Right hindlimb (tissue), 1 donor: ENCODE measurements at regions not wholly inside any gene's neighbourhood (a gene's known extent, or its start where the extent isn't known, plus 50 kb on each side); places are given as distances from the start of the nearest gene placed in this dataset.
"Not testable (repeated sequence)": the region's sequence is repeated elsewhere in the genome, so short reads cannot be mapped to it uniquely, and the experiment has no call there.

Experiments used
- DNase-seq: peaks from one replicate; pipeline ENCODE4 v3.0.0-alpha.2; 2018

GRCh38 chr6:58117162-58117561 is 799.7 kb downstream of the PRIM2 start:
- not testable (repeated sequence) for DNase-seq

GRCh38 chr6:58121616-58122015 is 804.2 kb downstream of the PRIM2 start:
- not testable (repeated sequence) for DNase-seq

DNA sequence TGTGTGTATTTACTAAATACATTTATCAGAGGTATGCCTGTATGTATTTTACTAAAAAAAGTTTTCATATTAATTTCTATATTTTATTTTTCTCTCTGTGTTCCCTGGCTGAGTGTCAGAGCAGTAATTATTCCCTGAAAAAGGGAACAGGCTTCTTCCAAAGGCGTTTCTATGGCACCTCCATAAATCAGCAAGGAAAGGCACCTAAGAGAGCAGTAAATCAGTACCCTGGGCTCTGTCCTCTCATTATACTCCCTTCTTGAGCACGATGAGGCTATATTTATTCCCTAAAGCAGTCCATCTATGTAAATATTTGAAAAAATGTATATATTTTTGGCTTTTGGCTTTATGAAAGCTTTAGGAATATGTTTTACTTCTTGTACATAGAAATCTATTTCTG is 806.3 kb downstream of the PRIM2 start:
- DNase-seq: not testable (repeated sequence)

- DNase-seq: not testable (repeated sequence)
Observed at GRCh38 chr6:58128549-58128948, 811.1 kb downstream of the PRIM2 start.

DNA sequence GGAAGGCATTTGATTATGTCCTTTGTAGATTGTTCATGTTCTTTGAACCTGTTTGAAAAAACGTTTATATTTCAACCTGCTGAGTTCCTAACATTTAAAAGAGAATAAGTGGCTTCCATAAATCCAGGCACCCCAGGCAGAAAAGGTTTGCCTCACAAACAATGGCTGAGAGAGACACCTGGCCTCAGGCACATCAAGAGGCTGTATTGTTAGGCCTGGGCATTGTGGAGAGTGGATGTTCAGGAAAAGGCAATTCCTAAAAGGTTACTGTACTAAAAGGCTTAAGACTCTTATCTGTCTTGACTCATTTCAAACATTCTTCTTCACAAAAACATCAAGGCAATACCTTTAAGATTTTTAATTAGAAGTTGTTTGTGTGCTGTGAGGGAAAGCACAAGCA is 811.7 kb downstream of the PRIM2 start:
- not testable (repeated sequence) for DNase-seq

- DNase-seq: not testable (repeated sequence)
Observed at GRCh38 chr6:58139746-58140145, 822.3 kb downstream of the PRIM2 start.

- not testable (repeated sequence) for DNase-seq
Observed at GRCh38 chr6:58171025-58171424, 853.6 kb downstream of the PRIM2 start.

GRCh38 chr6:58181557-58182065 is 864.2 kb downstream of the PRIM2 start:
- not testable (repeated sequence) for DNase-seq

DNA sequence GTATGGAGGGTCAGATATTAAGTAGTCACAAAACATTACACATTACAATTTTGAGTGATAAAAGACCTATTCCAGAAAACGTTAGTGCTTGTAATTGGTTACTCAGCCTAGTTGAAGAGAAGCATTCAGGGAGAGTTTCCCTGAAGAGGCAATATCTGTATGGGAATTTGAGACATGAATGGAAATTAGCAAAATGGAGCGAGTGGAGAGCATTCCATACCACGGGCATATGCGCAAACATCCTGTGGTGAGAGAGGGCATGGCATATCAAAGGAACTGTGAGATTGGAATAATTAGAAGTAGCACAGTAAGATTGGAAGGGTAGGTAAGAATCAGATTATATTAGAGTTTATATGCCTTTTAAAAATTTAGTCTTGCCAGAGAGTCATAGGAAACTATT is 867.9 kb downstream of the PRIM2 start:
- not testable (repeated sequence) for DNase-seq

DNA sequence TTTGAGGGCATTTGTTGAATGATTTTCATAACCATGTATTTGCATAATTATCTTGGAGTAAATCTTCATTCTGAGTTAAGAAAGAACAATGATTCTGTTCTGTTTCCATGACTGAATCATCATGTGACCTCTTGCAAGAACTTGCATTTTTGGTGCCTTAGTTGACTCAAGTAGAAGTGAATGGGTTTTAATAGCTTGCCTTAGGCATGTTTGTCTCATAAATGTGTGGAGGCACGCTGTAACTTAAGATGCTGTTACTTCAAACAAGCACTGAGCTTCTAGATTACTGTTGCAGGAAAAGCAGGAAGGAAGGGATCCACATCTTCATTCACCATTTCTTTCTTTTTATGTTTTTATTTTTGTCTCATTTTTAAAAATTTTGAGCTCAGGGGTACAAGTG is 875.8 kb downstream of the PRIM2 start:
- DNase-seq: not testable (repeated sequence)

- DNase-seq: no peak
Observed at GRCh38 chr6:58198301-58198700, 880.9 kb downstream of the PRIM2 start.

GRCh38 chr6:58237124-58237523 is 919.7 kb downstream of the PRIM2 start:
- DNase-seq: not testable (repeated sequence)

DNA sequence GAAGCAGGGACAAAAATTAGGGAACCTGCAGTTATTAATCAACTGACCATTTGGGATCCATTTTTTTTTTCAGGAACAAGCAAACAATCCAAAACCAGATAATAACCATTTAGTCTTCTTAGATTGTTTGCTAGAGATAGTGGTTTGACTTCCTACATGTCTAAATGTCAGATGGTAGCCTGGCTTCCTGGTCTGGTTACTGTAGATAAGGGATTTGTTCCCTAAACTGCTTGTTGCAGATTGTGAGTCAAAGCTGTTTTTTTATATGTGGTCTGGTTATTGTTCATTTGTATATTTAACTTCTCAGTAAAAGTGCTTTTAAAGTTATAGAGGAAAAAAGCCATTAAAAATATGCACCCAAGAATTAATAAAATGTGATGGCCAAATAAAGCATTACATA is 921.0 kb downstream of the PRIM2 start:
- DNase-seq: not testable (repeated sequence)

DNA sequence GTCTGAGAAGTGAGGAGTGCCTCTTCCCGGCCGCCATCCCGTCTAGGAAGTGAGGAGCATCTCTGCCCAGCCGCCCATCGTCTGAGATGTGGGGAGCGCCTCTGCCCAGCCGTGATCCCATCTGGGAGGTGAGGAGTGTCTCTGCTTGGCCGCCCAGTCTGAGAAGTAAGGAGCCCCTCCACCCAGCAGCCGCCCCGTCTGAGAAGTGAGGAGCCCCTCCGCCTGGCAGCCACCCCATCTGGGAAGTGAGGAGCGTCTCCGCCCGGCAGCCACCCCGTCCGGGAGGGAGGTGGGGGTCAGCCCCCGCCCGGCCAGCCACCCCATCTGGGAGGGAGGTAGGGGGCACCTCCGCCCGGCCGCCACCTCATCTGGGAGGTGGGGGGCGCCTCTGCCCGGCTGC is 940.2 kb downstream of the PRIM2 start:
- not testable (repeated sequence) for DNase-seq

DNA sequence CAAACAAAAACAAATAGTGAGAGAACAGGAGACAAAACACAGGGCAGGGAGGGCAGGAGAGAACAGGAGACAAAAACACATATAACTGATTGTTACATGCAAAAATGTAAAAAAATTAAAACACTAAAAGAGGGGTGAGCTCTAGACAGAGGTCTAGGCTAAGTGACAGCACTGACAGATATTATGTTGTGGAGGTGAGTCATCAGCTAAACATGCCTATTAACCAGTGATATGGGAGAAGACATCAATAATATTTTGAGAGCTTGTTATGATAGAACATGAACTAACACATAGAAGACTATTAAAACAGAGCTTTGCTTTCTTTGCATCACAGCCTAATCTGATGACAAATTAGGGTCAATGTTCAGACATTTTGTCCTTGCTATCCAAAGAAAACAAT is 972.7 kb downstream of the PRIM2 start:
- no peak for DNase-seq

DNA sequence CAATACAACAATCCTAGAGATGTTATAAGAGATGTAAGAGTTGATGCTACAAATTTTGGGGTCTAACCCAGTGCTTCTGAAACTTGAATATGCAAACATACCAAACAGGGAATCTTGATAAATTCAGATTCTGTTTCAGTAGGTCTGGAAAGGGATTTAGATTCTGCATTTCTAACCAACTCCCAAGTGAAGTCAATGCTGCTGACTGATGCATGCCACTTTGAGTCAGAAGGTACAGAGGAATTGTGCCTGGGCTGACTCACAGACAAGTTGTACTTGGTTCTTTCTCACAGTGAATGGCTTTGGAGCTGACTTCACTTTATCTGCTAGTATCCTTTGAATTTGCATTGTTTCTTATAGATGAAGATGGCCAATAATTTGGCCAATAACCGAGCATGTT is 973.9 kb downstream of the PRIM2 start:
- not testable (repeated sequence) for DNase-seq

- DNase-seq: not testable (repeated sequence)
Observed at GRCh38 chr6:58307901-58308300, 990.5 kb downstream of the PRIM2 start.

- not testable (repeated sequence) for DNase-seq
Observed at GRCh38 chr6:58332108-58332507, 1014.7 kb downstream of the PRIM2 start.

GRCh38 chr6:58342287-58342686 is 1024.9 kb downstream of the PRIM2 start:
- not testable (repeated sequence) for DNase-seq

GRCh38 chr6:58347534-58347933 is 1030.1 kb downstream of the PRIM2 start:
- not testable (repeated sequence) for DNase-seq

- DNase-seq: not testable (repeated sequence)
Observed at GRCh38 chr6:58351619-58352018, 1034.2 kb downstream of the PRIM2 start.

GRCh38 chr6:58358452-58358851 is 1041.0 kb downstream of the PRIM2 start:
- DNase-seq: not testable (repeated sequence)

- DNase-seq: not testable (repeated sequence)
Observed at GRCh38 chr6:58365856-58366255, 1048.4 kb downstream of the PRIM2 start.

GRCh38 chr6:58406659-58407058 is 1089.2 kb downstream of the PRIM2 start:
- DNase-seq: not testable (repeated sequence)

DNA sequence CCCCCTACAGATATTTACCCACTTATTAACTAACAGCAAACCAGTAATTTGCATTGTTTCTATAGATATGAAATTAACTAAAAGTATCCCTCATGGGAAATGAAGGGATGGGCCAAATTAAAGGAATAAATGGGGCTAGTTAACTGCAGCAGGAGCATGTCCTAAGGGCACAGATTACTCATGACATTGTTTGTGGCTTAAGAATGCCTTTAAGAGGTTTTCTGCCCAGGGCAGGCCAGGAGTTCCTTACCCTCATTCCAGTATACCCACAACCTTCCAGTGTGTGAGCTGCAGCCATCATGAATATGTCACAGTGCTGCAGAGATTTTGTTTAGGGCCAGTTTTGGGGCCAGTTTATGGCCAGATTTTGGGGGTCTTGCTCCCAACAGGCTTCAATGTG is 1101.9 kb downstream of the PRIM2 start:
- no peak for DNase-seq
